ENCODE measurements at regions not wholly inside any gene's neighbourhood (a gene's known extent, or its start where the extent isn't known, plus 50 kb on each side); places are given as distances from the start of the nearest gene placed in this dataset.

GRCh38 chr9:30579810-30580209 lies 1804.6 kb upstream of the ACO1 start:
- no peak for DNase-seq (ENCODE audit: low read depth, low spot score)
- intact Hi-C loops (cut with micrococcal nuclease; ENCODE audit: unreplicated experiment), result no loop called here
- no peaks in the 10 kb centered on the region for H3K27me3 ChIP-seq (ENCODE audit: control insufficient read depth, insufficient read depth, low read length)
- ChIA-PET POLR2A (no interaction called here), CTCF (no interaction called here)
- no TSS peak for BruUV-seq (replicated peaks)
- H3K9me3 ChIP-seq (ENCODE audit: control insufficient read depth, insufficient read depth, low read depth, low read length), result peaks cover 4% of the 10 kb centered on the region; the same call in 1 of the 2 replicates
- no peak overlapping the region for H3K4me3 ChIP-seq (ENCODE audit: low read depth in 2 of 2, low read length in 2 of 2)
- ATAC-seq, result no peak
- in situ Hi-C loops (cut with HindIII; ENCODE audit: low pct_unique_long_range_greater_than_20kb, low sequenced_read_pairs), result no loop called here
- no peaks in the 10 kb centered on the region for H3K4me1 ChIP-seq (ENCODE audit: control insufficient read depth, insufficient read depth, low read length)
- TF ChIP-seq REST (IDR thresholded peaks at IDR 0.05; ENCODE audit: insufficient read depth in 1 of 2, low read depth in 2 of 2, low read length in 1 of 2), result no peak
- TF ChIP-seq TCF7L2 (IDR thresholded peaks at IDR 0.05; ENCODE audit: low read depth, low read length), result no peak
- no peak for TF ChIP-seq CTCF (IDR thresholded peaks at IDR 0.05)
- no peak for TF ChIP-seq POLR2AphosphoS5 (IDR thresholded peaks at IDR 0.05; ENCODE audit: low read depth, low read length)
- no peak for TF ChIP-seq SIN3A (IDR thresholded peaks at IDR 0.05; ENCODE audit: borderline replicate concordance, insufficient read depth, low read depth, low read length)
- no peak overlapping the region for H3K27ac ChIP-seq (ENCODE audit: low read length)
- no peaks in the 10 kb centered on the region for H3K36me3 ChIP-seq (ENCODE audit: control insufficient read depth, insufficient read depth, low read length)

- no peak for DNase-seq (ENCODE audit: low read depth, low spot score)
- TF ChIP-seq REST (IDR thresholded peaks at IDR 0.05; ENCODE audit: insufficient read depth in 1 of 2, low read depth in 2 of 2, low read length in 1 of 2) (no peak), TCF7L2 (IDR thresholded peaks at IDR 0.05; ENCODE audit: low read depth, low read length) (no peak), CTCF (IDR thresholded peaks at IDR 0.05) (no peak), SIN3A (IDR thresholded peaks at IDR 0.05; ENCODE audit: borderline replicate concordance, insufficient read depth, low read depth, low read length) (no peak), POLR2AphosphoS5 (IDR thresholded peaks at IDR 0.05; ENCODE audit: low read depth, low read length) (no peak)
- POLR2A ChIA-PET, result no interaction called here
- no peak overlapping the region for H3K4me3 ChIP-seq (ENCODE audit: low read depth in 2 of 2, low read length in 2 of 2)
- no peaks in the 10 kb centered on the region for H3K27me3 ChIP-seq (ENCODE audit: control insufficient read depth, insufficient read depth, low read length)
- intact Hi-C loops (cut with micrococcal nuclease; ENCODE audit: unreplicated experiment) (no loop called here), in situ Hi-C loops (cut with HindIII; ENCODE audit: low pct_unique_long_range_greater_than_20kb, low sequenced_read_pairs) (no loop called here)
- H3K9me3 ChIP-seq (ENCODE audit: control insufficient read depth, insufficient read depth, low read depth, low read length), result peaks cover 4% of the 10 kb centered on the region; the same call in 1 of the 2 replicates
- BruUV-seq (replicated peaks), result no TSS peak
- H3K27ac ChIP-seq (ENCODE audit: low read length), result no peak overlapping the region
- CTCF ChIA-PET, result no interaction called here
- no peak for ATAC-seq
- H3K4me1 ChIP-seq (ENCODE audit: control insufficient read depth, insufficient read depth, low read length), result no peaks in the 10 kb centered on the region
- no peaks in the 10 kb centered on the region for H3K36me3 ChIP-seq (ENCODE audit: control insufficient read depth, insufficient read depth, low read length)
Observed at GRCh38 chr9:30582240-30582639, 1802.2 kb upstream of the ACO1 start.
